ENCODE measurements at regions not wholly inside any gene's neighbourhood (a gene's known extent, or its start where the extent isn't known, plus 50 kb on each side); places are given as distances from the start of the nearest gene placed in this dataset.

- Histone ChIP-seq H3K27me3 (ENCODE audit: insufficient read depth, low read length) (no peaks in the 10 kb centered on the region), H2AK5ac (ENCODE audit: insufficient read length, low read length) (no peak overlapping the region), H3K14ac (ENCODE audit: insufficient read depth, low read length) (no peak overlapping the region), H3K4me2 (ENCODE audit: insufficient read depth, insufficient read length, low read length) (no peak overlapping the region), H2AFZ (ENCODE audit: low read length) (no peak overlapping the region), H3K23me2 (ENCODE audit: insufficient read length, low read depth, low read length, poor library complexity, severe bottlenecking) (no peaks in the 10 kb centered on the region), H3T11ph (ENCODE audit: low read length) (no peak overlapping the region), H3K9ac (ENCODE audit: extremely low read depth, insufficient read length, low read length) (no peak overlapping the region), H3K18ac (ENCODE audit: insufficient read length, low read depth, low read length) (no peak overlapping the region), H3K9me3 (ENCODE audit: control insufficient read depth, low read depth, low read length) (no peaks in the 10 kb centered on the region), H3K4ac (ENCODE audit: low read depth, low read length) (no peak overlapping the region), H3K56ac (ENCODE audit: insufficient read length, low read depth, low read length) (no peak overlapping the region), H4K20me1 (ENCODE audit: control insufficient read depth, insufficient read depth, insufficient read length) (no peaks in the 10 kb centered on the region), H4K8ac (replicated peaks; ENCODE audit: insufficient read length, low read depth, low read length) (no peak overlapping the region), H2BK20ac (ENCODE audit: low read depth, low read length, poor library complexity, severe bottlenecking) (no peak overlapping the region), H3K4me1 (ENCODE audit: insufficient read depth, low read length) (no peaks in the 10 kb centered on the region), H2BK120ac (ENCODE audit: low read depth, low read length, poor library complexity, severe bottlenecking) (no peak overlapping the region), H3K79me2 (ENCODE audit: insufficient read depth, low read length) (no peaks in the 10 kb centered on the region), H2BK15ac (ENCODE audit: low read depth, low read length) (no peak overlapping the region), H2BK12ac (ENCODE audit: insufficient read length, low read depth, low read length) (no peak overlapping the region), H3K79me1 (ENCODE audit: insufficient read depth, low read depth, low read length, poor library complexity, severe bottlenecking) (no peaks in the 10 kb centered on the region), H2BK5ac (ENCODE audit: insufficient read length, low read length) (no peak overlapping the region), H4K5ac (ENCODE audit: insufficient read length, low read depth, low read length) (no peak overlapping the region), H3K27ac (ENCODE audit: insufficient read length, low read depth, low read length) (no peak overlapping the region), H3K23ac (ENCODE audit: insufficient read length, low read depth, low read length) (no peak overlapping the region), H4K91ac (ENCODE audit: insufficient read length, low read depth, low read length) (no peak overlapping the region)
- Mint-ChIP-seq H3K27me3 (ENCODE audit: low read depth) (no peaks in the 10 kb centered on the region), H3K27ac (no peak overlapping the region), H3K4me1 (peaks cover 0 to 6% of the 10 kb centered on the region in 2 experiments; a peak in 1 of 4 replicates), H3K4me3 (no peak overlapping the region), H3K36me3 (ENCODE audit: insufficient read depth in 1 of 3, low read depth in 3 of 3) (no peaks in the 10 kb centered on the region), H3K9me3 (no peaks in the 10 kb centered on the region)
- no peak for DNase-seq
- no peak for TF ChIP-seq CTCF (conservative IDR thresholded peaks at IDR 0.05)
- WGBS (ENCODE audit: extremely low coverage, insufficient read length, low lambda C conversion rate) = no CpG with 5 or more reads among the region's 4 CpGs
Measured at GRCh38 chr4:133868856-133869255, 332.7 kb downstream of the PABPC4L start.

Measured in H9 (cell line).